Left lung (tissue), 4 donors: ENCODE measurements at regions not wholly inside any gene's neighbourhood (a gene's known extent, or its start where the extent isn't known, plus 50 kb on each side); places are given as distances from the start of the nearest gene placed in this dataset.
"Not testable (repeated sequence)": the region's sequence is repeated elsewhere in the genome, so short reads cannot be mapped to it uniquely, and the experiment has no call there.

Experiments
- ATAC-seq: fragments of 200-7000 bp; cut with Tn5 transposase; one replicate; pipeline ENCODE4 v1.9.1; 2020; ENCODE audit warnings: moderate library complexity
- DNase-seq, 4 donors: peaks; one replicate each; pipeline ENCODE4 v3.0.0-alpha.2; 2013 to 2020
- H3K27ac ChIP-seq, 2 donors: fragments of 200-600 bp; sonication (generic) in 1 of 2; one replicate each; pipeline versions ENCODE4 v1.5.0 to v1.8.0; 2020 to 2021
- H3K27me3 ChIP-seq, 2 donors: fragments of 200-600 bp; sonication (generic) in 1 of 2; one replicate each; pipeline versions ENCODE4 v1.5.0 to v1.8.0; 2020 to 2021
- H3K36me3 ChIP-seq, 2 donors: fragments of 200-600 bp; sonication (generic) in 1 of 2; one replicate each; pipeline versions ENCODE4 v1.5.0 to v1.8.0; 2020 to 2021
- H3K4me1 ChIP-seq, 2 donors: fragments of 200-600 bp; one replicate each; pipeline ENCODE4 v1.8.0; 2021
- H3K4me3 ChIP-seq, 2 donors: fragments of 200-600 bp; sonication (generic) in 1 of 2; one replicate each; pipeline versions ENCODE4 v1.5.0 to v1.8.0; 2020 to 2021; ENCODE audit warnings: mild to moderate bottlenecking in 1 of 2
- H3K9me3 ChIP-seq, 2 donors: fragments of 200-600 bp; sonication (generic) in 1 of 2; one replicate each; pipeline versions ENCODE4 v1.5.0 to v1.8.0; 2020 to 2021
- intact Hi-C, 2 donors: fragments of 100-400 bp; cut with DNase I; formaldehyde crosslinking; loops; one replicate each; pipeline versions ENCODE4 v1.11.2 to v1.14.2; 2022
- TF ChIP-seq, protein P1 (sequence below), 2 donors: fragments of 200-600 bp; sonication (generic) in 1 of 2; IDR thresholded peaks; one replicate each; pipeline versions ENCODE4 v1.5.0 to v1.8.0; 2021; ENCODE audit warnings: antibody characterized with exemption in 2 of 2
- donor health status: DM: no; HTN: yes; CAD: no.
- donor health status: DM: no; HTN: no; CAD: no.

DNA sequence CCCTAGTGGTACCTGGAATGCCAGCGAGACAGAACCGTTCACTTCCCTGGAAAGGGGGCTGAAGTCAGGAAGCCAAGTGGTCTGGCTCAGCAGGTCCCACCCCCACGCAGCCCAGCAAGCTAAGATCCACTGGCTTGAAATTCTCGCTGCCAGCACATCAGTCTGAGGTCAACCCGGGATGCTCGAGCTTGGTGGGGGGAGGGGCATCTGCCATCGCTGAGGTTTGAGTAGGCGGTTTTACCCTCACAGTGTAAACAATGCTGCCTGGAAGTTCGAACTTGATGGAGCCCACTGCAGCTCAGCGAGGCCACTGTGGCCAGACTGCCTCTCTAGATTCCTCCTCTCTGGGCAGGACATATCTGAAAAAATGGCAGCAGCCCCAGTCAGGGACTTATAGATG is 464.7 kb upstream of the TOM1L1 start:
- H3K4me3 ChIP-seq = no peak overlapping the region
- peaks cover 0 to 9% of the 10 kb centered on the region in 2 donors for H3K9me3 ChIP-seq
- intact Hi-C loops = no loop called here
- no peaks in the 10 kb centered on the region for H3K4me1 ChIP-seq
- no peak for DNase-seq
- no peak for ATAC-seq
- H3K27me3 ChIP-seq = no peaks in the 10 kb centered on the region
- TF ChIP-seq, protein P1, sequence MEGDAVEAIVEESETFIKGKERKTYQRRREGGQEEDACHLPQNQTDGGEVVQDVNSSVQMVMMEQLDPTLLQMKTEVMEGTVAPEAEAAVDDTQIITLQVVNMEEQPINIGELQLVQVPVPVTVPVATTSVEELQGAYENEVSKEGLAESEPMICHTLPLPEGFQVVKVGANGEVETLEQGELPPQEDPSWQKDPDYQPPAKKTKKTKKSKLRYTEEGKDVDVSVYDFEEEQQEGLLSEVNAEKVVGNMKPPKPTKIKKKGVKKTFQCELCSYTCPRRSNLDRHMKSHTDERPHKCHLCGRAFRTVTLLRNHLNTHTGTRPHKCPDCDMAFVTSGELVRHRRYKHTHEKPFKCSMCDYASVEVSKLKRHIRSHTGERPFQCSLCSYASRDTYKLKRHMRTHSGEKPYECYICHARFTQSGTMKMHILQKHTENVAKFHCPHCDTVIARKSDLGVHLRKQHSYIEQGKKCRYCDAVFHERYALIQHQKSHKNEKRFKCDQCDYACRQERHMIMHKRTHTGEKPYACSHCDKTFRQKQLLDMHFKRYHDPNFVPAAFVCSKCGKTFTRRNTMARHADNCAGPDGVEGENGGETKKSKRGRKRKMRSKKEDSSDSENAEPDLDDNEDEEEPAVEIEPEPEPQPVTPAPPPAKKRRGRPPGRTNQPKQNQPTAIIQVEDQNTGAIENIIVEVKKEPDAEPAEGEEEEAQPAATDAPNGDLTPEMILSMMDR (IDR thresholded peaks at IDR 0.05) = no peak
- H3K36me3 ChIP-seq = no peaks in the 10 kb centered on the region
- no peak overlapping the region for H3K27ac ChIP-seq

- TF ChIP-seq, protein P1 (IDR thresholded peaks at IDR 0.05) = no peak
- peaks cover 0 to 11% of the 10 kb centered on the region in 2 donors for H3K9me3 ChIP-seq
- intact Hi-C loops = no loop called here
Observed at GRCh38 chr17:54439816-54440215, 460.8 kb upstream of the TOM1L1 start.

DNA sequence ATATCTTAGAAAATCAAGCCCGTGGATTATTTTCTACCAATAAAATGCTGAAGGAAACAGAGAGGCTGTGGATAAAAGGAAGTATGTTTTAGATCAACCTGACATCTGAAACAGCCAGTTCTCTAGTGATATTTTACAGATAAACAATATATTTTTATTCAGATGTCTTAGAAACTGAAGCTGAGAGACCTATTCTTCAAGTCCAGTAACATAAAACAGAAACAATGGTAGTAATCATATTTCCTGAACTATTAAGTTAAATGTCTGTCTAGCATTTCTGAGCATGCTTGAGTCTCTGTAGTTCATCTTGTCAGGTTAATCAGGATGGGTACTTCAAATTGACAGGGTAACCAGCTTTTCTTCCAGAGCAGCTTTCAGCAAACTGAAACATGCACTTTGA is 449.6 kb upstream of the TOM1L1 start:
- no peak for DNase-seq
- TF ChIP-seq, protein P1 (IDR thresholded peaks at IDR 0.05) = no peak
- intact Hi-C loops = no loop called here

More at GRCh38 chr17:54439816-54440215, 460.8 kb upstream of the TOM1L1 start:
- ATAC-seq = no peak
- no peaks in the 10 kb centered on the region for H3K4me1 ChIP-seq
- H3K36me3 ChIP-seq = no peaks in the 10 kb centered on the region
- no peaks in the 10 kb centered on the region for H3K27me3 ChIP-seq
- H3K27ac ChIP-seq = no peak overlapping the region
- DNase-seq = no peak
- H3K4me3 ChIP-seq = no peak overlapping the region

GRCh38 chr17:54452666-54453348 is 447.8 kb upstream of the TOM1L1 start:
- Histone ChIP-seq H3K36me3 (no peaks in the 10 kb centered on the region), H3K27me3 (no peaks in the 10 kb centered on the region), H3K4me1 (no peaks in the 10 kb centered on the region), H3K9me3 (peaks cover 0 to 42% of the 10 kb centered on the region in 2 donors), H3K27ac (no peak overlapping the region), H3K4me3 (no peak overlapping the region)
- TF ChIP-seq, protein P1 (IDR thresholded peaks at IDR 0.05) = no peak
- DNase-seq = no peak
- no peak for ATAC-seq
- intact Hi-C loops = no loop called here

More for the DNA sequence above, 449.6 kb upstream of the TOM1L1 start:
- no peaks in the 10 kb centered on the region for H3K36me3 ChIP-seq
- no peak overlapping the region for H3K4me3 ChIP-seq
- no peaks in the 10 kb centered on the region for H3K4me1 ChIP-seq
- no peaks in the 10 kb centered on the region for H3K27me3 ChIP-seq
- no peak overlapping the region for H3K27ac ChIP-seq
- peaks cover 0 to 25% of the 10 kb centered on the region in 2 donors for H3K9me3 ChIP-seq
- ATAC-seq = no peak

DNA sequence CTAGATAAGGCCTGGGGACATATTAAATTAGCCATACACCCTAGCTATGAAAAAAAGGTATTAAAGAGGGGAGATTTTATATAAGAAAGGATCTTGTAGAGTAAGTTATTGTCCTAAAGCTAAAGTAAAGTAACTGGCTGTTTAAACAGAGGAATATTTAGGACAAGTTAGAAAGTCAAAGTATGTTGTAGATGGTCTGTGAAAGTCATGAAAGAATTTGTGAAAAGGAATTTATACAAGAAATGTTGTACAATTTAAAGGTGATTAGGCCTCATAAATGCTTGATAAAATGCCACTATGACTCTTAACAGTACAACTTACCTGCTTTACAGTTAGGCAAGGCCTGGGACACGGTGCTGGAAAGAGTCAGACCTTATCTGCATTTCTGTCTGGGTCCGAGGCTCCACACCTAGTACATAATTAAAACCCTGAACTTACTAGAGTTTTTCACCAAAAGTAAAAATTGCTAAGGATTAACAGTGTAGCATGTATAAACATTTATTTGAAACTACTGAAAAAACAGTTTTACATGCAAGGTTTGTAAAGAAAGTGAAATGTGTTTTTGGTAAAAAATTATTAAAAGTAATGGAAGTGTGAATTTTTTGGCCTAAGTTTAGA is 445.3 kb upstream of the TOM1L1 start:
- peaks cover 0 to 45% of the 10 kb centered on the region in 2 donors for H3K9me3 ChIP-seq
- intact Hi-C loops = no loop called here
- DNase-seq (no peak), ATAC-seq (no peak)
- H3K4me3 ChIP-seq = no peak overlapping the region
- H3K4me1 ChIP-seq = no peaks in the 10 kb centered on the region
- no peaks in the 10 kb centered on the region for H3K27me3 ChIP-seq
- H3K27ac ChIP-seq = no peak overlapping the region
- no peaks in the 10 kb centered on the region for H3K36me3 ChIP-seq
- TF ChIP-seq, protein P1 (IDR thresholded peaks at IDR 0.05) = no peak

DNA sequence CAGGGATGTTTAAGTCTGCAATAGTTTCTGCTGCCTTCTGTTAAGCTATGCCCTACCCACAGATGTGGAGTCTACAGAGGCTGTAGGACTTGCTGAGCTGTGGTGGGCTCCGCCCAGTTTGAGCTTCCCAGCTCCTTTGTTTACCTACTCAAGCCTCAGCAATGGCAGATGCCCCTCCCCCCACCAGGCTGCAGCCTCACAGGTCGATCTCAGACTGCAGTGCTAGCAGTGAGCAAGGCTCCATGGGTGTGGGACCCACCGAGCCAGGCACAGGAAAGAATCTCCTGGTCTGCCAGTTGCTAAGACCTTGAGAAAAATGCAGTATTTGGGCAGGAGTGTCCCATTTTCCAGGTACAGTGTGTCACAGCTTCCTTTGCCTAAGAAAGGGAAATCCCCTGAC is 435.2 kb upstream of the TOM1L1 start:
- peak in 1 of 4 donors; percentile 21 for DNase-seq

More for the DNA sequence above, 435.2 kb upstream of the TOM1L1 start:
- H3K27me3 ChIP-seq, H3K4me3 ChIP-seq, H3K27ac ChIP-seq, H3K4me1 ChIP-seq, intact Hi-C loops, ATAC-seq, H3K36me3 ChIP-seq, H3K9me3 ChIP-seq: not testable (repeated sequence)
